ENCODE measurements at regions not wholly inside any gene's neighbourhood (a gene's known extent, or its start where the extent isn't known, plus 50 kb on each side); places are given as distances from the start of the nearest gene placed in this dataset.

- Mint-ChIP-seq H3K4me3 (ENCODE audit: unreplicated experiment) (no peak overlapping the region), H3K27ac (ENCODE audit: low read depth, unreplicated experiment) (no peak overlapping the region), H3K27me3 (ENCODE audit: insufficient read depth, unreplicated experiment) (no peaks in the 10 kb centered on the region), H3K4me1 (ENCODE audit: insufficient read depth, unreplicated experiment) (peaks cover 5% of the 10 kb centered on the region), H3K9me3 (ENCODE audit: unreplicated experiment) (no peaks in the 10 kb centered on the region), H3K36me3 (ENCODE audit: insufficient read depth, unreplicated experiment) (no peaks in the 10 kb centered on the region)
- DNase-seq (ENCODE audit: unreplicated experiment), result no peak
- ChIA-PET POLR2A (interaction anchor here (0.6 to 0.7 kb wide), 2 partner anchors 8 to 721 kb away, joined by 3 to 4 read pairs; no protein-coding TSS in a partner anchor), CTCF (interaction anchor here (0.6 kb wide), 1 partner anchor 559 kb away, joined by 4 read pairs; no protein-coding TSS in a partner anchor)
- TF ChIP-seq CTCF (IDR thresholded peaks at IDR 0.05; ENCODE audit: unreplicated experiment), result no peak
- BruUV-seq (replicated peaks), result no TSS peak
- intact Hi-C loops (cut with micrococcal nuclease), result no loop called here
Observed at GRCh38 chr18:38930881-38931753, 1365.5 kb upstream of the CELF4 start.

- Mint-ChIP-seq H3K27ac (ENCODE audit: low read depth, unreplicated experiment) (no peak overlapping the region), H3K36me3 (ENCODE audit: insufficient read depth, unreplicated experiment) (no peaks in the 10 kb centered on the region), H3K4me1 (ENCODE audit: insufficient read depth, unreplicated experiment) (no peaks in the 10 kb centered on the region), H3K4me3 (ENCODE audit: unreplicated experiment) (no peak overlapping the region), H3K27me3 (ENCODE audit: insufficient read depth, unreplicated experiment) (no peaks in the 10 kb centered on the region), H3K9me3 (ENCODE audit: unreplicated experiment) (peaks cover 7% of the 10 kb centered on the region)
- intact Hi-C loops (cut with micrococcal nuclease), result no loop called here
- CTCF ChIA-PET, result no interaction called here
- BruUV-seq (replicated peaks), result no TSS peak
- POLR2A ChIA-PET, result no interaction called here
- no peak for DNase-seq (ENCODE audit: unreplicated experiment)
- no peak for TF ChIP-seq CTCF (IDR thresholded peaks at IDR 0.05; ENCODE audit: unreplicated experiment)
Observed at GRCh38 chr18:38923540-38923939, 1357.9 kb upstream of the CELF4 start.

- peaks cover 7% of the 10 kb centered on the region for H3K9me3 Mint-ChIP-seq (ENCODE audit: unreplicated experiment)
- no peaks in the 10 kb centered on the region for H3K27me3 Mint-ChIP-seq (ENCODE audit: insufficient read depth, unreplicated experiment)
- no peaks in the 10 kb centered on the region for H3K4me1 Mint-ChIP-seq (ENCODE audit: insufficient read depth, unreplicated experiment)
- no peak for DNase-seq (ENCODE audit: unreplicated experiment)
- intact Hi-C loops (cut with micrococcal nuclease), result no loop called here
- ChIA-PET CTCF (no interaction called here), POLR2A (interaction anchor here (1.3 kb wide), 1 partner anchor 9 kb away, joined by 3 read pairs; no protein-coding TSS in a partner anchor)
- H3K4me3 Mint-ChIP-seq (ENCODE audit: unreplicated experiment), result no peak overlapping the region
- no peak for TF ChIP-seq CTCF (IDR thresholded peaks at IDR 0.05; ENCODE audit: unreplicated experiment)
- no TSS peak for BruUV-seq (replicated peaks)
- no peaks in the 10 kb centered on the region for H3K36me3 Mint-ChIP-seq (ENCODE audit: insufficient read depth, unreplicated experiment)
- no peak overlapping the region for H3K27ac Mint-ChIP-seq (ENCODE audit: low read depth, unreplicated experiment)
Observed at GRCh38 chr18:38923126-38923525, 1357.5 kb upstream of the CELF4 start.

GRCh38 chr18:38909972-38910371 lies 1344.4 kb upstream of the CELF4 start:
- CTCF ChIA-PET, result no interaction called here
- no peak for TF ChIP-seq CTCF (IDR thresholded peaks at IDR 0.05; ENCODE audit: unreplicated experiment)
- BruUV-seq (replicated peaks), result no TSS peak

More at GRCh38 chr18:38909972-38910371, 1344.4 kb upstream of the CELF4 start:
- H3K4me3 Mint-ChIP-seq (ENCODE audit: unreplicated experiment), result no peak overlapping the region
- no peaks in the 10 kb centered on the region for H3K36me3 Mint-ChIP-seq (ENCODE audit: insufficient read depth, unreplicated experiment)
- peak; percentile 17 for DNase-seq (ENCODE audit: unreplicated experiment)
- H3K27me3 Mint-ChIP-seq (ENCODE audit: insufficient read depth, unreplicated experiment), result no peaks in the 10 kb centered on the region
- no peak overlapping the region for H3K27ac Mint-ChIP-seq (ENCODE audit: low read depth, unreplicated experiment)
- intact Hi-C loops (cut with micrococcal nuclease), result no loop called here
- H3K9me3 Mint-ChIP-seq (ENCODE audit: unreplicated experiment), result no peaks in the 10 kb centered on the region
- POLR2A ChIA-PET, result interaction anchor here (0.6 kb wide), 1 partner anchor 316 kb away, joined by 3 read pairs; no protein-coding TSS in a partner anchor
- H3K4me1 Mint-ChIP-seq (ENCODE audit: insufficient read depth, unreplicated experiment), result peaks cover 11% of the 10 kb centered on the region

Data from MCF 10A (cell line).